HG03565 (cell line): ENCODE measurements at regions not wholly inside any gene's neighbourhood (a gene's known extent, or its start where the extent isn't known, plus 50 kb on each side); places are given as distances from the start of the nearest gene placed in this dataset.
"Not testable (repeated sequence)": the region's sequence is repeated elsewhere in the genome, so short reads cannot be mapped to it uniquely, and the experiment has no call there.

ENCODE experiments used
- ATAC-seq: cut with Tn5 transposase; IDR thresholded peaks from one replicate; pipeline ENCODE4 v1.9.1; 2021; ENCODE audit warnings: mild to moderate bottlenecking, moderate library complexity; ENCODE audit not compliant: unreplicated experiment

GRCh38 chr3:110957247-110958025, 114.2 kb upstream of the NECTIN3 start:
- ATAC-seq: no peak

GRCh38 chr3:110958313-110959147, 113.1 kb upstream of the NECTIN3 start:
- ATAC-seq: no peak

GRCh38 chr3:110965976-110966375, 105.6 kb upstream of the NECTIN3 start:
- ATAC-seq: no peak

GRCh38 chr3:110966966-110967663, 104.5 kb upstream of the NECTIN3 start:
- ATAC-seq: no peak

GRCh38 chr3:110968076-110968475, 103.5 kb upstream of the NECTIN3 start:
- no peak for ATAC-seq

GRCh38 chr3:110969229-110970211, 102.1 kb upstream of the NECTIN3 start:
- no peak for ATAC-seq

- no peak for ATAC-seq
Observed at GRCh38 chr3:110971010-110971601, 100.5 kb upstream of the NECTIN3 start.

GRCh38 chr3:110973263-110973895, 98.2 kb upstream of the NECTIN3 start:
- no peak for ATAC-seq

GRCh38 chr3:110974902-110975301, 96.7 kb upstream of the NECTIN3 start:
- ATAC-seq: no peak

GRCh38 chr3:110984456-110985250, 87.0 kb upstream of the NECTIN3 start:
- no peak for ATAC-seq

GRCh38 chr3:110989446-110989845, 82.2 kb upstream of the NECTIN3 start:
- ATAC-seq: no peak

- ATAC-seq: no peak
Observed at GRCh38 chr3:110995461-110996231, 76.0 kb upstream of the NECTIN3 start.

GRCh38 chr3:110998766-110999165, 72.8 kb upstream of the NECTIN3 start:
- ATAC-seq: not testable (repeated sequence)

- ATAC-seq: not testable (repeated sequence)
Observed at GRCh38 chr3:111006485-111006884, 65.1 kb upstream of the NECTIN3 start.

- ATAC-seq: no peak
Observed at GRCh38 chr3:111012388-111013248, 59.0 kb upstream of the NECTIN3 start.
